ENCODE measurements at regions not wholly inside any gene's neighbourhood (a gene's known extent, or its start where the extent isn't known, plus 50 kb on each side); places are given as distances from the start of the nearest gene placed in this dataset.

- peaks cover 18% of the 10 kb centered on the region for H3K4me1 Mint-ChIP-seq
- TF ChIP-seq ZBTB21 (CRISPR knock-in tag; IDR thresholded peaks at IDR 0.05; ENCODE audit: borderline replicate concordance), result no peak
- no peak for TF ChIP-seq HMGA2 (CRISPR knock-in tag; IDR thresholded peaks at IDR 0.05)
- no peak for TF ChIP-seq E2F5 (CRISPR knock-in tag; IDR thresholded peaks at IDR 0.05)
- TF ChIP-seq ZNF423 (CRISPR knock-in tag; IDR thresholded peaks at IDR 0.05), result no peak
- TF ChIP-seq SMAD4 (CRISPR knock-in tag; IDR thresholded peaks at IDR 0.05), result no peak
- ChIA-PET CTCF (no interaction called here), POLR2A (no interaction called here)
- DNase-seq (ENCODE audit: low spot score), result no peak
- no peaks in the 10 kb centered on the region for H3K9me3 Mint-ChIP-seq
- no peak for ATAC-seq
- H3K4me3 Mint-ChIP-seq, result no peak overlapping the region
- H3K36me3 Mint-ChIP-seq, result peaks cover 52% of the 10 kb centered on the region
- no peaks in the 10 kb centered on the region for H3K27me3 Mint-ChIP-seq (ENCODE audit: low read depth)
- H3K27ac Mint-ChIP-seq, result no peak overlapping the region
Observed at GRCh38 chr1:232184561-232185530, 445.1 kb downstream of the SIPA1L2 start.

- H3K4me1 Mint-ChIP-seq, result peaks cover 24% of the 10 kb centered on the region
- POLR2A ChIA-PET, result no interaction called here
- no peak for DNase-seq (ENCODE audit: low spot score)
- TF ChIP-seq ZNF532 (CRISPR knock-in tag; IDR thresholded peaks at IDR 0.05; ENCODE audit: borderline replicate concordance) (no peak), NR1H2 (CRISPR knock-in tag; IDR thresholded peaks at IDR 0.05) (no peak)
- TF ChIP-seq, protein P1, sequence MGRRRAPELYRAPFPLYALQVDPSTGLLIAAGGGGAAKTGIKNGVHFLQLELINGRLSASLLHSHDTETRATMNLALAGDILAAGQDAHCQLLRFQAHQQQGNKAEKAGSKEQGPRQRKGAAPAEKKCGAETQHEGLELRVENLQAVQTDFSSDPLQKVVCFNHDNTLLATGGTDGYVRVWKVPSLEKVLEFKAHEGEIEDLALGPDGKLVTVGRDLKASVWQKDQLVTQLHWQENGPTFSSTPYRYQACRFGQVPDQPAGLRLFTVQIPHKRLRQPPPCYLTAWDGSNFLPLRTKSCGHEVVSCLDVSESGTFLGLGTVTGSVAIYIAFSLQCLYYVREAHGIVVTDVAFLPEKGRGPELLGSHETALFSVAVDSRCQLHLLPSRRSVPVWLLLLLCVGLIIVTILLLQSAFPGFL (CRISPR knock-in tag; IDR thresholded peaks at IDR 0.05; ENCODE audit: borderline replicate concordance), result no peak
- H3K4me3 Mint-ChIP-seq, result no peak overlapping the region
- ATAC-seq, result no peak
- H3K27me3 Mint-ChIP-seq (ENCODE audit: low read depth), result no peaks in the 10 kb centered on the region
- CTCF ChIA-PET, result no interaction called here
- H3K36me3 Mint-ChIP-seq, result peaks cover 52% of the 10 kb centered on the region
- H3K27ac Mint-ChIP-seq, result no peak overlapping the region
- no peaks in the 10 kb centered on the region for H3K9me3 Mint-ChIP-seq
Observed at GRCh38 chr1:232183802-232184201, 446.1 kb downstream of the SIPA1L2 start.

- Mint-ChIP-seq H3K4me3 (no peak overlapping the region), H3K27ac (no peak overlapping the region), H3K4me1 (peaks cover 29% of the 10 kb centered on the region), H3K9me3 (no peaks in the 10 kb centered on the region), H3K36me3 (peaks cover 54% of the 10 kb centered on the region), H3K27me3 (ENCODE audit: low read depth) (no peaks in the 10 kb centered on the region)
- DNase-seq (ENCODE audit: low spot score), result no peak
- ChIA-PET POLR2A (no interaction called here), CTCF (no interaction called here)
- no peak for ATAC-seq
- TF ChIP-seq, protein P2, sequence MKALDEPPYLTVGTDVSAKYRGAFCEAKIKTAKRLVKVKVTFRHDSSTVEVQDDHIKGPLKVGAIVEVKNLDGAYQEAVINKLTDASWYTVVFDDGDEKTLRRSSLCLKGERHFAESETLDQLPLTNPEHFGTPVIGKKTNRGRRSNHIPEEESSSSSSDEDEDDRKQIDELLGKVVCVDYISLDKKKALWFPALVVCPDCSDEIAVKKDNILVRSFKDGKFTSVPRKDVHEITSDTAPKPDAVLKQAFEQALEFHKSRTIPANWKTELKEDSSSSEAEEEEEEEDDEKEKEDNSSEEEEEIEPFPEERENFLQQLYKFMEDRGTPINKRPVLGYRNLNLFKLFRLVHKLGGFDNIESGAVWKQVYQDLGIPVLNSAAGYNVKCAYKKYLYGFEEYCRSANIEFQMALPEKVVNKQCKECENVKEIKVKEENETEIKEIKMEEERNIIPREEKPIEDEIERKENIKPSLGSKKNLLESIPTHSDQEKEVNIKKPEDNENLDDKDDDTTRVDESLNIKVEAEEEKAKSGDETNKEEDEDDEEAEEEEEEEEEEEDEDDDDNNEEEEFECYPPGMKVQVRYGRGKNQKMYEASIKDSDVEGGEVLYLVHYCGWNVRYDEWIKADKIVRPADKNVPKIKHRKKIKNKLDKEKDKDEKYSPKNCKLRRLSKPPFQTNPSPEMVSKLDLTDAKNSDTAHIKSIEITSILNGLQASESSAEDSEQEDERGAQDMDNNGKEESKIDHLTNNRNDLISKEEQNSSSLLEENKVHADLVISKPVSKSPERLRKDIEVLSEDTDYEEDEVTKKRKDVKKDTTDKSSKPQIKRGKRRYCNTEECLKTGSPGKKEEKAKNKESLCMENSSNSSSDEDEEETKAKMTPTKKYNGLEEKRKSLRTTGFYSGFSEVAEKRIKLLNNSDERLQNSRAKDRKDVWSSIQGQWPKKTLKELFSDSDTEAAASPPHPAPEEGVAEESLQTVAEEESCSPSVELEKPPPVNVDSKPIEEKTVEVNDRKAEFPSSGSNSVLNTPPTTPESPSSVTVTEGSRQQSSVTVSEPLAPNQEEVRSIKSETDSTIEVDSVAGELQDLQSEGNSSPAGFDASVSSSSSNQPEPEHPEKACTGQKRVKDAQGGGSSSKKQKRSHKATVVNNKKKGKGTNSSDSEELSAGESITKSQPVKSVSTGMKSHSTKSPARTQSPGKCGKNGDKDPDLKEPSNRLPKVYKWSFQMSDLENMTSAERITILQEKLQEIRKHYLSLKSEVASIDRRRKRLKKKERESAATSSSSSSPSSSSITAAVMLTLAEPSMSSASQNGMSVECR (CRISPR knock-in tag; IDR thresholded peaks at IDR 0.05; ENCODE audit: borderline replicate concordance), result no peak
- TF ChIP-seq SMAD3 (CRISPR knock-in tag; IDR thresholded peaks at IDR 0.05; ENCODE audit: borderline replicate concordance) (no peak), MXD4 (CRISPR knock-in tag; IDR thresholded peaks at IDR 0.05; ENCODE audit: borderline replicate concordance) (no peak), ZNF532 (CRISPR knock-in tag; IDR thresholded peaks at IDR 0.05; ENCODE audit: borderline replicate concordance) (no peak), NR3C1 (CRISPR knock-in tag; conservative IDR thresholded peaks at IDR 0.05; ENCODE audit: low read depth) (no peak), RORB (CRISPR knock-in tag; IDR thresholded peaks at IDR 0.05) (no peak)
Observed at GRCh38 chr1:232183266-232183800, 446.6 kb downstream of the SIPA1L2 start.
